Lower leg skin (tissue), 4 donors: ENCODE measurements at regions not wholly inside any gene's neighbourhood (a gene's known extent, or its start where the extent isn't known, plus 50 kb on each side); places are given as distances from the start of the nearest gene placed in this dataset.
A peak's percentile ranks its signal among the peaks of the same experiment; 100 is the strongest.
"Not testable (repeated sequence)": the region's sequence is repeated elsewhere in the genome, so short reads cannot be mapped to it uniquely, and the experiment has no call there.

Source experiments
- DNase-seq, 2 donors: peaks; one replicate each; pipeline ENCODE4 v3.0.0-alpha.2; 2019; ENCODE audit warnings: low spot score in 2 of 2
- H3K4me3 ChIP-seq: fragments of 200-600 bp; sonication (generic); 2 replicates; pipeline ENCODE4 v1.5.1; 2017; ENCODE audit warnings: mild to moderate bottlenecking, low read depth; ENCODE audit not compliant: poor library complexity, severe bottlenecking
- POLR2A ChIP-seq, 2 donors: fragments of 450-650 bp; IDR thresholded peaks; one replicate each; pipeline ENCODE4 v1.6.1; 2016 to 2017; ENCODE audit warnings: antibody characterized with exemption in 2 of 2, mild to moderate bottlenecking in 1 of 2, moderate library complexity in 1 of 2
- WGBS, 2 donors: methylation state at CpG; one replicate each; pipeline ENCODE4 v1.1.5; 2018; 5-methylcytosine and 5-hydroxymethylcytosine counted together
- intact Hi-C: fragments of 100-400 bp; cut with DNase I; formaldehyde crosslinking; loops from one replicate; pipeline ENCODE4 v1.15.0; 2023; ENCODE audit warnings: low total_unique reads
- TF ChIP-seq, protein P1 (sequence below), 3 donors: fragments of 450-650 bp; IDR thresholded peaks; one replicate each; pipeline ENCODE4 v1.5.1; 2016; ENCODE audit warnings: antibody characterized with exemption in 3 of 3, mild to moderate bottlenecking in 3 of 3, moderate library complexity in 2 of 3

DNA sequence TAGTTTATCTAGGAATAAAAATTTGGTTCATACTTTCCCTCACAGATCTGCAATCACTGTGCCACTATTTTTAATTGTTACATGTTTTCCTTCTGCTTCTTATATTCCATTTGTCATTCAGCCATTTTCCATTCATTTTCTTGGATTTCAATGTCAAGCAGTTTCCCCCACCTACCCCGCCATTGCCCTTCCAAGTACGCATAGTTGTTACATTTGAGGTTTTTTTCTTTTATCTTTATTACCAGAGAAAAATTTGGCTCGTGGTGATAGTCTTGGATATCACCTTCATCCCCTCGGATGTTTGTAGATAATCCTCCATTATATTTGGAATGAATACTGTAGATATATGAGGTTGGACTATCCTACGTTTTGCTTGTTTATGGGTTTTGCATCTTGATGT lies 159.7 kb downstream of the CRPPA start:
- 81 to 84% methylated on average over 5 of the region's 5 CpGs for WGBS, 2 donors
- intact Hi-C loops, result no loop called here
- DNase-seq, result no peak
- TF ChIP-seq, protein P1, sequence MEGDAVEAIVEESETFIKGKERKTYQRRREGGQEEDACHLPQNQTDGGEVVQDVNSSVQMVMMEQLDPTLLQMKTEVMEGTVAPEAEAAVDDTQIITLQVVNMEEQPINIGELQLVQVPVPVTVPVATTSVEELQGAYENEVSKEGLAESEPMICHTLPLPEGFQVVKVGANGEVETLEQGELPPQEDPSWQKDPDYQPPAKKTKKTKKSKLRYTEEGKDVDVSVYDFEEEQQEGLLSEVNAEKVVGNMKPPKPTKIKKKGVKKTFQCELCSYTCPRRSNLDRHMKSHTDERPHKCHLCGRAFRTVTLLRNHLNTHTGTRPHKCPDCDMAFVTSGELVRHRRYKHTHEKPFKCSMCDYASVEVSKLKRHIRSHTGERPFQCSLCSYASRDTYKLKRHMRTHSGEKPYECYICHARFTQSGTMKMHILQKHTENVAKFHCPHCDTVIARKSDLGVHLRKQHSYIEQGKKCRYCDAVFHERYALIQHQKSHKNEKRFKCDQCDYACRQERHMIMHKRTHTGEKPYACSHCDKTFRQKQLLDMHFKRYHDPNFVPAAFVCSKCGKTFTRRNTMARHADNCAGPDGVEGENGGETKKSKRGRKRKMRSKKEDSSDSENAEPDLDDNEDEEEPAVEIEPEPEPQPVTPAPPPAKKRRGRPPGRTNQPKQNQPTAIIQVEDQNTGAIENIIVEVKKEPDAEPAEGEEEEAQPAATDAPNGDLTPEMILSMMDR (IDR thresholded peaks at IDR 0.05), result no peak
- no peak for TF ChIP-seq POLR2A (IDR thresholded peaks at IDR 0.05)
- no peak overlapping the region for H3K4me3 ChIP-seq

DNA sequence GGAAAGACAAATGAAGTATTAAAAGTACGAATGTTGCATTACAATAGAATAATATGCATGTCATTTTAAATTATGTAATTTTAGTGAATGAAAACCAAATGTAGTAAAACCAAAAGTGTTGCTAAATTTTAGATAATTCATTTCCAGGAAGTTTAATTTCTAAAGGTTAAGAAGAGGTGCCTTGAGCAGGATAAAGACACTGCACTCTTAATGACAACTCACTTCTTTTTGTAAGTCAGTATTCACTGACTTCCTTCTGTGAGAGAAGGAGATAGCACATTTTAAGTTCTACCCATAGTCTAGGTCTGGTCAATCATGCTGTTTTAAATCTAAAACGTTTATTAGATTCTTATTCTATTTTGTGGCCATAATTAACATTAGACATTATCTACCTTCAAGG lies 160.2 kb downstream of the CRPPA start:
- WGBS, 2 donors, result 70 to 74% methylated on average over 2 of the region's 2 CpGs

DNA sequence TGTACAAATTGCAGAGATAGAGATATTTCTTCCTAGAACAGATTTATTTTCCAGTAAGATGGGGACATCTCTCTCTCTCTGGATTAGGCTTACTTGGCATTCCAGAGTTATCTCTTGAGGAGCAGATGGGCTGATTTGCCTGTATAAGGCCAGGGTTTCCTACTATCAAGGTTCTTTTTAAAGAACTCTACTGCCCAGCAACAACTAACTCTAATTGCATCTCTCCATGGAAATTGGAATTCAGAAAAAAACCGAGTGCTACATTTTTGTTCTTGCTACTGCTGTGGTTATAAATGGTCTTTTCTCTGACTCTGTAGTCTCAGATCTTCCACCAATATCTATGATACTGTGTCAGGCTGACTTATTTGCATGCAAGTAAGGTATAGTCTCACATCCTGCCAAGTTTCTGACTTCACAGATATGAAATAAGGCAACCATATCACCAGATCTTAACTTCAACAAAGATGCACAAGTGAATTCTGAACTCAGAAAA lies 161.1 kb downstream of the CRPPA start:
- no peak for DNase-seq
- no peak overlapping the region for H3K4me3 ChIP-seq
- intact Hi-C loops, result no loop called here
- 33 to 52% methylated on average over 1 of the region's 1 CpG for WGBS, 2 donors
- TF ChIP-seq, protein P1 (IDR thresholded peaks at IDR 0.05), result no peak
- TF ChIP-seq POLR2A (IDR thresholded peaks at IDR 0.05), result no peak

More for the DNA sequence above, 160.2 kb downstream of the CRPPA start:
- intact Hi-C loops, result no loop called here
- H3K4me3 ChIP-seq, result no peak overlapping the region
- TF ChIP-seq, protein P1 (IDR thresholded peaks at IDR 0.05), result no peak
- no peak for TF ChIP-seq POLR2A (IDR thresholded peaks at IDR 0.05)
- no peak for DNase-seq

DNA sequence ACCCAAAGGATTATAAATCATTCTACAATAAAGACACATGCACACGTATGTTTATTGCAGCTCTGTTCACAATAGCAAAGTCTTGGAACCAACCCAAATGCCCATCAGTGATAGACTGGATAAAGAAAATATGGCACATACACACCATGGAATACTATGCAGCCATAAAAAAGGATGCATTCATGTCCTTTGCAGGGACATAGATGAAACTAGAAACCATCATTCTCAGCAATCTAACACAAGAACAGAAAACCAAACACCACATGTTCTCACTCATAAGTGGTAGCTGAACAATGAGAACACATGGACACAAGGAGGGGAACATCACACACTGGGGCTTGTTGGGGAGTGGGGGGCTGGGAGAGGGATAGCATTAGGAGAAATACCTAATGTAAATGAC lies 164.9 kb downstream of the CRPPA start:
- intact Hi-C loops, H3K4me3 ChIP-seq, DNase-seq: not testable (repeated sequence)
- WGBS, 2 donors, result 85 to 95% methylated on average over 1 of the region's 1 CpG

DNA sequence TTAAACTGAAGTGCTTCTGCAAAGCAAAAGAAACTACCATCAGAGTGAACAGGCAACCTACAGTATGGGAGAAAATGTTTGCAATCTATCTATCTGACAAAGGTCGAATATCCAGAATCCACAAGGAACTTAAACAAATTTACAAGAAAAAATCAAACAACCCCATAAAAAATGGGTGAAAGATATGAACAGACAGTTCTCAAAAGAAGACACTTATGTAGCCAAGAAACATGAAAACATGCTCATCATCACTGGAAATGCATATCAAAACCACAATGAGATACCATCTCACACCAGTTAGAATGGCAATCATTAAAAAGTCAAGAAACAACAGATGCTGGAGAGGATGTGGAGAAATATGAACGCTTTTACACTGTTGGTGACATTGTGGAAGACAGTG lies 165.4 kb downstream of the CRPPA start:
- H3K4me3 ChIP-seq, DNase-seq, intact Hi-C loops: not testable (repeated sequence)
- WGBS, 2 donors, result 98 to 99% methylated on average over 2 of the region's 2 CpGs

DNA sequence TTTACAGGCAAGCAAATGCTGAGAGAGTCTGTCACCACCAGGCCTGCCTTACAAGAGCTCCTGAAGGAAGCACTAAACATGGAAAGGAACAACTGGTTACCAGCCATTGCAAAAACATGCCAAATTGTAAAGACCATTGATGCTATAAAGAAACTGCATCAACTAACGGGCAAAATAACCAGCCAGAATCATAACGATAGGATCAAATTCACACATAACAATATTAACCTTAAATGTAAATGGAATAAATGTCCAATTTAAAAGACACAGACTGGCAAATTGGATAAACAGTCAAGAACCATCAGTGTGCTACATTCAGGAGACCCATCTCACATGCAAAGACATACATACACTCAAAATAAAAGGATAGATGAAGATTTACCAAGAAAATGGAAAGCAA lies 170.7 kb downstream of the CRPPA start:
- DNase-seq, H3K4me3 ChIP-seq, intact Hi-C loops: not testable (repeated sequence)
- WGBS, 2 donors, result 90 to 98% methylated on average over 2 of the region's 2 CpGs

DNA sequence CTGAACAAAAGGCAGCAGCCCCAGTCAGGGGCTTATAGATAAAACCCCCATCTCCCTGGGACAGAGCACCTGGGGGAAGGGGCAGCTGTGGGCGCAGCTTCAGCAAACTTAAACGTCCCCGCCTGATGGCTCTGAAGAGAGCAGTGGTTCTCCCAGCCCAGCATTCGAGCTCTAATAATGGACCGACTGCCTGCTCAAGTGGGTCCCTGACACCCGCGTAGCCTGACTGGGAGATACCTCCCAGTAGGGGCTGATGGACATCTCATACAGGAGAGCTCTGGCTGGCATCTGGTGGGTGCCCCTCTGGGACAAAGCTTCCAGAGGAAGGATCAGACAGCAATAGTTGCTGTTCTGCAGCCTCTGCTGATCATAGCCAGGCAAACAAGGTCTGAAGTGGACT lies 172.1 kb downstream of the CRPPA start:
- H3K4me3 ChIP-seq, intact Hi-C loops: not testable (repeated sequence)
- peak in 1 of 2 donors; percentile 58 for DNase-seq
- WGBS, 2 donors, result 95 to 97% methylated on average over 7 of the region's 7 CpGs

DNA sequence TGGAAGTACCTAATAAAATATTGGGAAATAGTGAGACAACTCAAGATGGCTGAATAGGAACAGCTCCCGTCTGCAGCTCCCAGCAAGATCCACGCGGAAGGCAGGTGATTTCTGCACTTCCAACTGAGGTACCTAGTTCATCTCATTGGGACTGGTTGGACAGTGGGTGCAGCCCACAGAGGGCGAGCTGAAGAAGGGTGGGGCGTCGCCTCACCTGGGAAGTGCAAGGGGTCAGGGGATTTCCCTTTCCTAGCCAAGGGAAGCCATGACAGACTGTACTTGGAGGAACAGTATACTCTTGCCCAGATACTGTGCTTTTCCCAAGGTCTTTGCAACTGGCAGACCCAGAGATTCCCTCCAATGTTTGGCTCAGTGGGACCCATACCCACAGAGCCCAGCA lies 172.8 kb downstream of the CRPPA start:
- intact Hi-C loops, result not testable (repeated sequence)

More for the DNA sequence above, 172.8 kb downstream of the CRPPA start:
- peak in 1 of 2 donors; percentile 37 for DNase-seq
- 97 to 98% methylated on average over 6 of the region's 6 CpGs for WGBS, 2 donors
- H3K4me3 ChIP-seq, result not testable (repeated sequence)
